Muscle of leg (tissue), 3 donors: ENCODE measurements at regions not wholly inside any gene's neighbourhood (a gene's known extent, or its start where the extent isn't known, plus 50 kb on each side); places are given as distances from the start of the nearest gene placed in this dataset.

Experiments
- DNase-seq: peaks from one replicate; pipeline ENCODE4 v3.0.0; 2013
- H3K27ac ChIP-seq: one replicate; pipeline ENCODE4 v1.5.1; 2013; ENCODE audit warnings: mild to moderate bottlenecking, low read length, control low read depth
- H3K27me3 ChIP-seq: one replicate; pipeline ENCODE4 v1.6.1; 2013; ENCODE audit warnings: low read length; ENCODE audit not compliant: control insufficient read depth, insufficient read depth
- H3K36me3 ChIP-seq: one replicate; pipeline ENCODE4 v1.6.1; 2013; ENCODE audit warnings: low read length; ENCODE audit not compliant: control insufficient read depth, insufficient read depth
- H3K4me1 ChIP-seq: one replicate; pipeline ENCODE4 v1.6.1; 2013; ENCODE audit warnings: low read length; ENCODE audit not compliant: control insufficient read depth, insufficient read depth
- H3K4me3 ChIP-seq: one replicate; pipeline ENCODE4 v1.5.1; 2013; ENCODE audit warnings: low read length, control low read depth
- H3K9me3 ChIP-seq: replicated peaks from 2 replicates; pipeline ENCODE4 v1.6.1; 2013; ENCODE audit warnings: low read depth, low read length; ENCODE audit not compliant: control insufficient read depth
- WGBS: methylation state at CpG from one replicate; pipeline ENCODE4 v1.1.5; 2013; ENCODE audit warnings: missing lambda C conversion rate; ENCODE audit not compliant: insufficient coverage; 5-methylcytosine and 5-hydroxymethylcytosine counted together

DNA sequence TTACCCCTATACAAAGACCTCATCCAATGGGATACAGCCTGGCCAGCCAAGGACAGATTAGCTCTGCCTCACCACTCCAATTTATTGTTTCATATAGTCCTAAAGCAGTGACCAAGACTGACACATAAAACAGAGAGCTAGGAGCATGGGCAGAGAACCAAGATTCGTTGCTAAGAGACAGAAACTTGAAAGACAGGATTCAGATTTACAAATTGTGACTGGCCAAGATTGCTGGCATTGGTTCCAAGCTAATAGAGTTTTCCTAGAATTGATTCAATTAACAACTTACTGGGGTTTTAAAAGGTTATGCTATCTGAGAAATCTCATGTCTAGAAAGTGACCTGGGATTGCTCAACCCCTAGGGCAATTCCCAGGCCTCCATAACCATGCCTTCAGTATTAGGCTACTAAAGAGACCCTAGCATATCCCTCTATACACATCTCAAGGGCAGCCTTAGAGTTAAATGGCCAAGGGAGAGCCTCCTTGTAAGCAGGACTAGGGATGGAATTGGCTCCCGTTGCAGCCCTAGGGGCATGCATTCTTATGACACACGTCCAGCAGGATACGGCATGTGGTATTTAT, 75.6 kb downstream of the ICOS start:
- H3K9me3 ChIP-seq: no peaks in the 10 kb centered on the region
- H3K27ac ChIP-seq: no peak overlapping the region
- no peaks in the 10 kb centered on the region for H3K27me3 ChIP-seq
- peaks cover 2% of the 10 kb centered on the region for H3K4me1 ChIP-seq
- no peaks in the 10 kb centered on the region for H3K36me3 ChIP-seq
- WGBS: no CpG with 5 or more reads among the region's 4 CpGs
- DNase-seq: peak; percentile 77
- H3K4me3 ChIP-seq: no peak overlapping the region

DNA sequence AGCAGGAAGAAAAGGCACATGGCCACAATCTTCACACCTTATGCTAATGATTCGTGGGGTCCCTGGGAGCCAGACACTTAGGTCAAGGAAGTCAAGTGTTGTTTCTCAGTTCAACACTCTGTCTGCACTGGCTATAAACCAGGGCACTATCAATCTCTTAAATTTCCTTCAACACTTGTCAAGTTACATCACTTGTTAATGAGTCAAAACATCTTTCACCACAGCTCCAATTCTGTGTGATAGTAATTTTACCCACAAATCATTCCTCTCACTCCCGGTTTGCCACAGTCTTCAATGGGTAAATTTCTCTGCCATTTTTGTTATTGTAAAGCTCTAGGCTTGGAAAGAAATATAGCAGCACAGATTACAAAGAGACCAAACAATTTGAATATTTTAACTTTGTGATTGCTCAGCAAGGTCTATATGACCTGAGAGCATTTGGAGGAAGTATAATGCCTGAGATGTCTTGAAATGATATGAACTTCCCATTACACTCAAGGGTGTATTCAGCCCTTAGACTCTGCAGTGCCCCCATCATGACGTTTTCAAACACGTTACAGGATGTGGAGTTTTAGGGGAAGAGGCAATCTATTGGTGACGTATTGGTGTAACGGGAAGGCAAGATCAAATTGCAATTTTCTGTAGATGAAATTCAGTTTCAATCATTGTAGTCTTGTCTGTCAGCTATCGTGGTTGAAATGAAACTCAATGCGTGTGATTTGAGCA, 78.7 kb downstream of the ICOS start:
- no peak overlapping the region for H3K4me3 ChIP-seq
- no peaks in the 10 kb centered on the region for H3K9me3 ChIP-seq
- H3K27ac ChIP-seq: no peak overlapping the region
- H3K27me3 ChIP-seq: no peaks in the 10 kb centered on the region
- DNase-seq: no peak
- peaks cover 2% of the 10 kb centered on the region for H3K4me1 ChIP-seq
- 66% methylated on average over 3 of the region's 8 CpGs for WGBS
- no peaks in the 10 kb centered on the region for H3K36me3 ChIP-seq

DNA sequence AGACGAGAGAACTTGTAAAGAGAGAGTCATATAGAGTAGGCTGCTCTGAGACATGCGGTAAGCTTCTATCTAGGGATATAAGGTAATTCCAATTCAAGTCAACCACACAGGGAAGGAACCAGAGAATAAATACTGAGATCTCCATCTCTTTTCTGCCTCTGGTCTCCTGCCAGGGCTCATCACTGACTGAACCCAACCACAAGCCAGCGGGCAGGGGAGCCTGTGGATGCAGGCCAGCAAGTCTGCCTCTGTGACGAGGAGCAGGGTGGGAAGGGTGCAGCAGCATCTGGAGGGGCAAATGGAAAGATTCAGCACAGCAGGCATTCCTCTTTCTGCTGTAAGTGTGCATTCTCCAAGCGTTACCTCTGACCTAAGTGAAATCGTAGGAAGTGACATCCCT, 82.2 kb downstream of the ICOS start:
- no peaks in the 10 kb centered on the region for H3K9me3 ChIP-seq
- WGBS: 83% methylated on average over 2 of the region's 6 CpGs

GRCh38 chr2:204019572-204020501, 83.3 kb downstream of the ICOS start:
- Histone ChIP-seq H3K27me3 (no peaks in the 10 kb centered on the region), H3K36me3 (no peaks in the 10 kb centered on the region), H3K27ac (no peak overlapping the region), H3K9me3 (no peaks in the 10 kb centered on the region), H3K4me1 (no peaks in the 10 kb centered on the region), H3K4me3 (no peak overlapping the region)
- no peak for DNase-seq
- WGBS: 87% methylated on average over 3 of the region's 6 CpGs

More for the DNA sequence above, 82.2 kb downstream of the ICOS start:
- Histone ChIP-seq H3K27me3 (no peaks in the 10 kb centered on the region), H3K27ac (no peak overlapping the region), H3K36me3 (no peaks in the 10 kb centered on the region), H3K4me3 (no peak overlapping the region), H3K4me1 (no peaks in the 10 kb centered on the region)
- DNase-seq: no peak

DNA sequence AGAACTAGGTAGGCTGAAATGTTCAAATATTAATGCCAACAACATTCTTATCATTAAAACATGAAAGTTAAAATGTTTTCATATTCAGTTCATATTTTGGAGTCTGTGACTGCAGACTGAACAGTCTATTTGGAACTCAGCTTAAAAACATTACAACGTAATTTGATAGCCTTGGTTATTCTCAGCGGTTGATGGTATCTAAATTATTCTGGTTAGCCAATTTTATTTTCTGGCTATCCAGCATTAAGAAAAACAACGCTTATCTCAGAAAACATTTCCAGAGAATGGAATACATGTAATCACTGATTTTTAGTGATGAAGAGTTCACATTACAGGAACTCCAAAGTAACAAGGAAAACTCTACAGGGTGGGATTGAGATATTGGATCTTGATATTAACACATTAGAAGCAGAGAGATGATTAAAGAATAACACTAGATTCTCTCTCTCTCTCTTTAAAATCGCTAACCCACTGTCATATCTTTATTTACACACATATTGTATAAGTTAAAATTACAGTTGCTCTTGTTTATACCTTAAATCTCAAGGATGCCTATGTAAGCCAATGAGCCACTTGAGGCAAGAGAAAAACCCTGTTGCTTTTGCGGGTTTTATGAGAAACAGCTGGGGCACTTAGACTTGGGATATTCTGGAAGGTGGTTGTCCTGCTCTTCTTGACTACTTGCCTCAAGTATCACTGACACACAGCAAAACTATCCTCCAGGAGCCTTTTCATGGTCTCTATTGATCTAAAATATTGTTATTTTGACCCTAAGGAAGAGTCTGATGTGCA, 84.9 kb downstream of the ICOS start:
- Histone ChIP-seq H3K27me3 (no peaks in the 10 kb centered on the region), H3K4me3 (no peak overlapping the region), H3K4me1 (no peaks in the 10 kb centered on the region), H3K9me3 (no peaks in the 10 kb centered on the region), H3K27ac (no peak overlapping the region), H3K36me3 (no peaks in the 10 kb centered on the region)
- no CpG with 5 or more reads among the region's 5 CpGs for WGBS
- DNase-seq: peak; percentile 31

GRCh38 chr2:204022550-204022949, 86.0 kb downstream of the ICOS start:
- no peaks in the 10 kb centered on the region for H3K36me3 ChIP-seq
- no peak overlapping the region for H3K4me3 ChIP-seq
- no peaks in the 10 kb centered on the region for H3K4me1 ChIP-seq
- 90% methylated on average over 3 of the region's 5 CpGs for WGBS
- no peaks in the 10 kb centered on the region for H3K27me3 ChIP-seq
- H3K27ac ChIP-seq: no peak overlapping the region
- no peaks in the 10 kb centered on the region for H3K9me3 ChIP-seq
- no peak for DNase-seq

DNA sequence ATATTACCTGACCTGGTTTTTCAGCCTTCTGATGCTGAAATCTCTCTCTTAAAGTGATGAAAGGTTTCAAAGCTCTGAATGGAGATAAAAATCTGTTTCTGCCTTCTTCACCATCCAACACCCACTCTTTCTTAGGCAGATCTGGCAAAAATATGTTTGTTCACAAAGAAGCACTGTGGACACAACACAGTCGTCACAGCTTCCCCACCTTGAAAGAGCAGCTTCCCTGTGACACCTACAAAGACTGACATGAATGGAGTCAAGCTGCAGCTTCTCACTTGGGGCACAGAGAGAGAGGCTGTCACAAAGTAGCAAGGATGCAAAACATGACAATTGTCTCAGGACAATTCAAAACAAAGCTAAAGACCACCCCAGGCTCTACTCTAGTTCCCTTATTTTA, 86.5 kb downstream of the ICOS start:
- Histone ChIP-seq H3K4me1 (no peaks in the 10 kb centered on the region), H3K27ac (no peak overlapping the region), H3K9me3 (no peaks in the 10 kb centered on the region), H3K27me3 (no peaks in the 10 kb centered on the region), H3K36me3 (no peaks in the 10 kb centered on the region), H3K4me3 (no peak overlapping the region)
- WGBS: 88% methylated on average over 1 of the region's 1 CpG
- DNase-seq: no peak

GRCh38 chr2:204024503-204024902, 87.9 kb downstream of the ICOS start:
- no peak overlapping the region for H3K4me3 ChIP-seq
- peak; percentile 85 for DNase-seq
- WGBS: no CpG with 5 or more reads among the region's 1 CpG

GRCh38 chr2:204024906-204025475, 88.4 kb downstream of the ICOS start:
- Histone ChIP-seq H3K27ac (no peak overlapping the region), H3K9me3 (no peaks in the 10 kb centered on the region), H3K4me1 (no peaks in the 10 kb centered on the region), H3K36me3 (no peaks in the 10 kb centered on the region), H3K27me3 (no peaks in the 10 kb centered on the region), H3K4me3 (no peak overlapping the region)
- WGBS: 67% methylated on average over 1 of the region's 6 CpGs
- no peak for DNase-seq

More at GRCh38 chr2:204024503-204024902, 87.9 kb downstream of the ICOS start:
- no peaks in the 10 kb centered on the region for H3K9me3 ChIP-seq
- no peaks in the 10 kb centered on the region for H3K27me3 ChIP-seq
- H3K36me3 ChIP-seq: no peaks in the 10 kb centered on the region
- no peak overlapping the region for H3K27ac ChIP-seq
- H3K4me1 ChIP-seq: no peaks in the 10 kb centered on the region
